Panc1 (cell line): ENCODE measurements at regions not wholly inside any gene's neighbourhood (a gene's known extent, or its start where the extent isn't known, plus 50 kb on each side); places are given as distances from the start of the nearest gene placed in this dataset.

Source experiments
- ATAC-seq: fragments of 200-7000 bp; cut with Tn5 transposase; 2 replicates; pipeline ENCODE4 v1.9.1; 2020; ENCODE audit warnings: mild to moderate bottlenecking, moderate library complexity
- BruUV-seq: library from RNA; stranded (reverse); fragments of 400-500 nt; replicated peaks from 2 replicates; lab custom pipeline; 2021; lab: Mats Ljungman, UMichigan
- CTCF ChIA-PET: fragments of 300-600 bp; sonication (Branson Sonifier 250); formaldehyde crosslinking; loops from one replicate; lab custom pipeline; 2022; ENCODE audit warnings: antibody characterized with exemption; lab: Charles Lee
- POLR2A ChIA-PET: fragments of 300-600 bp; sonication (Branson Sonifier 250); formaldehyde crosslinking; loops from one replicate; lab custom pipeline; 2022; ENCODE audit warnings: antibody characterized with exemption; lab: Charles Lee
- DNase-seq: peaks from one replicate; pipeline ENCODE4 v3.0.0-alpha.2; 2010; ENCODE audit warnings: low read depth, low spot score
- H3K27ac ChIP-seq: 2 replicates; pipeline ENCODE4 v1.5.1; 2011; ENCODE audit warnings: mild to moderate bottlenecking, low read length, inconsistent platforms
- H3K27me3 ChIP-seq: fragments of 200-500 bp; sonication (Bioruptor generic); 2 replicates; pipeline ENCODE4 v1.6.0; 2014; ENCODE audit warnings: low read length, inconsistent platforms; ENCODE audit not compliant: control insufficient read depth, insufficient read depth
- H3K36me3 ChIP-seq: fragments of 200-500 bp; sonication (Bioruptor generic); 2 replicates; pipeline ENCODE4 v1.5.1; 2014; ENCODE audit warnings: inconsistent platforms, mild to moderate bottlenecking, low read length, moderate library complexity; ENCODE audit not compliant: control insufficient read depth, insufficient read depth
- H3K4me1 ChIP-seq: 2 replicates; pipeline ENCODE4 v1.5.1; 2011; ENCODE audit warnings: inconsistent platforms, mild to moderate bottlenecking, low read length, moderate library complexity; ENCODE audit not compliant: control insufficient read depth, insufficient read depth
- H3K4me3 ChIP-seq, 2 experiments: 2 replicates each; pipeline ENCODE4 v1.5.1; 2011 to 2012; ENCODE audit warnings: low read depth in 2 of 2, low read length in 2 of 2, mild to moderate bottlenecking in 2 of 2, inconsistent platforms in 1 of 2, moderate library complexity in 1 of 2
- H3K9me3 ChIP-seq: fragments of 200-500 bp; sonication (Bioruptor generic); 2 replicates; pipeline ENCODE4 v1.5.1; 2014; ENCODE audit warnings: low read depth, mild to moderate bottlenecking, inconsistent platforms, low read length, moderate library complexity; ENCODE audit not compliant: control insufficient read depth, insufficient read depth
- CTCF ChIP-seq: fragments of 450-650 bp; IDR thresholded peaks from 2 replicates; pipeline ENCODE4 v1.5.1; 2017; ENCODE audit warnings: mild to moderate bottlenecking
- POLR2AphosphoS5 ChIP-seq: IDR thresholded peaks from 2 replicates; pipeline ENCODE4 v1.6.1; 2012; ENCODE audit warnings: mild to moderate bottlenecking, low read depth, low read length, moderate library complexity
- REST ChIP-seq, 2 experiments: IDR thresholded peaks; 2 replicates each; pipeline ENCODE4 v1.6.1; 2011 to 2012; ENCODE audit warnings: low read depth in 2 of 2, control low read depth in 1 of 2, low read length in 1 of 2, mild to moderate bottlenecking in 1 of 2, moderate library complexity in 1 of 2; ENCODE audit not compliant: insufficient read depth in 1 of 2
- SIN3A ChIP-seq: IDR thresholded peaks from 2 replicates; pipeline ENCODE4 v1.6.1; 2012; ENCODE audit warnings: low read depth, mild to moderate bottlenecking, low read length, moderate library complexity, borderline replicate concordance; ENCODE audit not compliant: insufficient read depth
- TCF7L2 ChIP-seq: IDR thresholded peaks from 2 replicates; pipeline ENCODE4 v1.6.1; 2011; ENCODE audit warnings: mild to moderate bottlenecking, low read depth, low read length, inconsistent platforms
- in situ Hi-C: cut with HindIII; loops from 2 replicates; pipeline ENCODE4 v1.10.0; 2016; ENCODE audit warnings: low sequenced_read_pairs, low pct_unique_long_range_greater_than_20kb
- intact Hi-C: fragments of 100-400 bp; cut with micrococcal nuclease; formaldehyde crosslinking; loops from one replicate; pipeline ENCODE4 v1.10.0; 2022; ENCODE audit not compliant: unreplicated experiment

- intact Hi-C loops: no loop called here
- H3K36me3 ChIP-seq: no peaks in the 10 kb centered on the region
- BruUV-seq: no TSS peak
- H3K4me1 ChIP-seq: no peaks in the 10 kb centered on the region
- no peaks in the 10 kb centered on the region for H3K27me3 ChIP-seq
- POLR2A ChIA-PET: no interaction called here
- ATAC-seq: no peak
- no peak for DNase-seq
- H3K4me3 ChIP-seq: no peak overlapping the region
- TF ChIP-seq SIN3A (no peak), TCF7L2 (no peak), REST (IDR thresholded peaks at IDR 0.05; ENCODE audit: insufficient read depth in 1 of 2, low read depth in 2 of 2, low read length in 1 of 2) (no peak), CTCF (no peak), POLR2AphosphoS5 (no peak)
- in situ Hi-C loops: no loop called here
- H3K27ac ChIP-seq: no peak overlapping the region
- H3K9me3 ChIP-seq: no peaks in the 10 kb centered on the region
- CTCF ChIA-PET: no interaction called here
Measured at GRCh38 chr16:52209227-52209626, 337.7 kb downstream of the TOX3 start.

GRCh38 chr16:52203096-52203495, 343.8 kb downstream of the TOX3 start:
- no peak overlapping the region for H3K4me3 ChIP-seq
- intact Hi-C loops: no loop called here
- CTCF ChIA-PET: interaction anchor here (1.6 kb wide), 1 partner anchor 11 kb away, joined by 5 read pairs; no protein-coding TSS in a partner anchor
- H3K27me3 ChIP-seq: no peaks in the 10 kb centered on the region
- DNase-seq (no peak), ATAC-seq (no peak)
- TF ChIP-seq POLR2AphosphoS5 (no peak), TCF7L2 (no peak), REST (IDR thresholded peaks at IDR 0.05; ENCODE audit: insufficient read depth in 1 of 2, low read depth in 2 of 2, low read length in 1 of 2) (no peak), CTCF (no peak), SIN3A (no peak)
- H3K9me3 ChIP-seq: no peaks in the 10 kb centered on the region
- BruUV-seq: no TSS peak
- no peaks in the 10 kb centered on the region for H3K36me3 ChIP-seq
- in situ Hi-C loops: no loop called here
- no peaks in the 10 kb centered on the region for H3K4me1 ChIP-seq
- no peak overlapping the region for H3K27ac ChIP-seq
- POLR2A ChIA-PET: no interaction called here
